Keratinocyte (primary cell): ENCODE measurements at regions not wholly inside any gene's neighbourhood (a gene's known extent, or its start where the extent isn't known, plus 50 kb on each side); places are given as distances from the start of the nearest gene placed in this dataset.

Experiments used
- DNase-seq: peaks from one replicate; pipeline ENCODE4 v3.0.0-alpha.2; 2011; ENCODE audit warnings: low read depth, missing footprints, low spot score
- FAIRE-seq: peaks from 2 replicates; lab custom pipeline; 2011; peaks lifted over from hg19 to GRCh38; lab: Jason Lieb, UNC
- H2AFZ ChIP-seq: 2 replicates; pipeline ENCODE4 v1.6.0; 2012; ENCODE audit warnings: low read length, control low read depth, inconsistent platforms; ENCODE audit not compliant: control insufficient read depth
- H3K27ac ChIP-seq: 2 replicates; pipeline ENCODE4 v1.5.1; 2011; ENCODE audit warnings: low read length; ENCODE audit not compliant: control insufficient read depth, insufficient read depth
- H3K27me3 ChIP-seq: 3 replicates; pipeline ENCODE4 v1.6.0; 2011; ENCODE audit warnings: low read length; ENCODE audit not compliant: control insufficient read depth, insufficient read depth; ENCODE audit errors: extremely low read depth
- H3K36me3 ChIP-seq, 2 experiments: 2 replicates in 1 of 2; 3 replicates in 1 of 2; pipeline ENCODE4 v1.5.1; 2011; ENCODE audit warnings: low read length in 2 of 2, mild to moderate bottlenecking in 1 of 2; ENCODE audit not compliant: control insufficient read depth in 2 of 2, insufficient read depth in 2 of 2; ENCODE audit errors: extremely low read depth in 1 of 2
- H3K4me1 ChIP-seq: 3 replicates; pipeline ENCODE4 v1.5.1; 2011; ENCODE audit warnings: low read length; ENCODE audit not compliant: control insufficient read depth, insufficient read depth; ENCODE audit errors: extremely low read depth
- H3K4me2 ChIP-seq: 3 replicates; pipeline ENCODE4 v1.6.0; 2011; ENCODE audit warnings: low read depth, low read length; ENCODE audit not compliant: control insufficient read depth, insufficient read depth; ENCODE audit errors: extremely low read depth
- H3K4me3 ChIP-seq, 3 experiments: fragments of 200-600 bp in 1 of 3; sonication (generic) in 1 of 3; 2 replicates in 2 of 3; 3 replicates in 1 of 3; pipeline ENCODE4 v1.5.1; 2011 to 2016; ENCODE audit warnings: low read length in 3 of 3, mild to moderate bottlenecking in 3 of 3, control low read depth in 2 of 3, inconsistent platforms in 1 of 3, low read depth in 1 of 3, mixed read lengths in 1 of 3, mixed run types in 1 of 3, moderate library complexity in 1 of 3; ENCODE audit not compliant: control insufficient read depth in 2 of 3, insufficient read depth in 2 of 3; ENCODE audit errors: extremely low read depth in 1 of 3
- H3K79me2 ChIP-seq: 2 replicates; pipeline ENCODE4 v1.6.0; 2012; ENCODE audit warnings: low read length; ENCODE audit not compliant: control insufficient read depth, insufficient read depth
- H3K9ac ChIP-seq: 3 replicates; pipeline ENCODE4 v1.6.0; 2011; ENCODE audit warnings: low read length; ENCODE audit not compliant: control insufficient read depth, insufficient read depth; ENCODE audit errors: extremely low read depth
- H3K9me1 ChIP-seq: 3 replicates; pipeline ENCODE4 v1.6.0; 2011; ENCODE audit warnings: low read length; ENCODE audit not compliant: control insufficient read depth, insufficient read depth; ENCODE audit errors: extremely low read depth
- H3K9me3 ChIP-seq: 2 replicates; pipeline ENCODE4 v1.5.1; 2012; ENCODE audit warnings: low read depth, low read length; ENCODE audit not compliant: control insufficient read depth
- H4K20me1 ChIP-seq: 3 replicates; pipeline ENCODE4 v1.6.0; 2011; ENCODE audit warnings: low read length; ENCODE audit not compliant: control insufficient read depth, insufficient read depth; ENCODE audit errors: extremely low read depth
- EZH2 ChIP-seq: IDR thresholded peaks from one replicate; pipeline ENCODE4 v1.6.1; 2012; ENCODE audit warnings: inconsistent platforms, mild to moderate bottlenecking, low read length, moderate library complexity
- dilution Hi-C: fragments of 300-500 bp; cut with MboI; formaldehyde crosslinking; loops from one replicate; pipeline ENCODE4 v1.7.0; 2020; ENCODE audit warnings: low sequenced_read_pairs; ENCODE audit not compliant: extremely low pct_ligation_motif_present
- TF ChIP-seq, protein P1 (sequence below), 3 experiments: IDR thresholded peaks in 1 of 3; conservative IDR thresholded peaks in 1 of 3; optimal IDR thresholded peaks in 1 of 3; 2 replicates in 2 of 3; 3 replicates in 1 of 3; pipeline versions ENCODE3 to v1.5.1; 2011; ENCODE audit warnings: low read length in 3 of 3, mild to moderate bottlenecking in 3 of 3, moderate library complexity in 2 of 3, control low read depth in 1 of 3, inconsistent platforms in 1 of 3; ENCODE audit not compliant: insufficient read depth in 2 of 3; ENCODE audit errors: extremely low read depth in 1 of 3

DNA sequence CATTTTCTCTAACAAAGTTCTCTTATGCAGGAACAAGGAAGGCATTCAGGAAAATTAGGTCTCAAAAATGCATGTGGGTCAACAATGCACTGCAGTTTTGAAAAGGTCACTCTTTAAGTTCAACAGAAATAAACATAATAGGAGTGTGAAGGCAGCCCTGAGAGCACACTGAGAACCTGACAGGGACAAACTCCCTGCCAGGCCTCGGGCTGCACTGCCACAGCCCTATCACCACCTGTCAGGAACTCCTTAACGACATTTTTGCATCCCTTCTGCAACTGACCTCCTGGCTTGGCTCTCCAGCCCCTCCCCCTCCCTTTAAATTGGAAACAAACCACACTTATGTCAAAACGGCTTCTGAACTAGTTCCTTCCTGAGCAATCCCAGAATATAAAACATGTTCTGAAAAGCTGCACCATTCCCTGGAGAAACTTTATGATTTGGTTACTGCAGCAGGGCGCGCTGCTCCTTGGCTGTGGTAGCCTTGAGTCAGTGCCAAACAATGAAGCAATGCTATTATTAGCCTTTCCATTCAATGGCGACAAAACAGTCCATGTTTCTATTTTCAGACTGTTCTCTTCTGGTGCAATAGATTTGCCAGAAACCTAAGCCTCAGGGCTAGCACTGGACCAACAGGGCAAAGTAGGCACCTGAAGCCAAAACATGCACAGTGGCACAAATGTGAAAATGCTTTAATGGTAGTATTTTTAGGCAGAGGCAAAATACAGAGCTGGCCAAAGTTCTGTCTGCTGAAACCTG is 160.1 kb upstream of the ZNF608 start:
- FAIRE-seq (peak; percentile 34), DNase-seq (no peak)
- H3K27ac ChIP-seq: no peak overlapping the region
- no peak overlapping the region for H3K4me2 ChIP-seq
- H3K9me1 ChIP-seq: no peaks in the 10 kb centered on the region
- no peaks in the 10 kb centered on the region for H4K20me1 ChIP-seq
- no peak overlapping the region for H3K9ac ChIP-seq
- TF ChIP-seq EZH2: no peak
- TF ChIP-seq, protein P1, sequence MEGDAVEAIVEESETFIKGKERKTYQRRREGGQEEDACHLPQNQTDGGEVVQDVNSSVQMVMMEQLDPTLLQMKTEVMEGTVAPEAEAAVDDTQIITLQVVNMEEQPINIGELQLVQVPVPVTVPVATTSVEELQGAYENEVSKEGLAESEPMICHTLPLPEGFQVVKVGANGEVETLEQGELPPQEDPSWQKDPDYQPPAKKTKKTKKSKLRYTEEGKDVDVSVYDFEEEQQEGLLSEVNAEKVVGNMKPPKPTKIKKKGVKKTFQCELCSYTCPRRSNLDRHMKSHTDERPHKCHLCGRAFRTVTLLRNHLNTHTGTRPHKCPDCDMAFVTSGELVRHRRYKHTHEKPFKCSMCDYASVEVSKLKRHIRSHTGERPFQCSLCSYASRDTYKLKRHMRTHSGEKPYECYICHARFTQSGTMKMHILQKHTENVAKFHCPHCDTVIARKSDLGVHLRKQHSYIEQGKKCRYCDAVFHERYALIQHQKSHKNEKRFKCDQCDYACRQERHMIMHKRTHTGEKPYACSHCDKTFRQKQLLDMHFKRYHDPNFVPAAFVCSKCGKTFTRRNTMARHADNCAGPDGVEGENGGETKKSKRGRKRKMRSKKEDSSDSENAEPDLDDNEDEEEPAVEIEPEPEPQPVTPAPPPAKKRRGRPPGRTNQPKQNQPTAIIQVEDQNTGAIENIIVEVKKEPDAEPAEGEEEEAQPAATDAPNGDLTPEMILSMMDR (optimal IDR thresholded peaks at IDR 0.05 in 1 of 3, IDR thresholded peaks at IDR 0.05 in 1 of 3, conservative IDR thresholded peaks at IDR 0.05 in 1 of 3; ENCODE audit: extremely low read depth in 1 of 3, insufficient read depth in 2 of 3, low read length in 3 of 3): peak in 1 of 3 experiments; percentile 25
- H3K4me1 ChIP-seq: peaks cover 3% of the 10 kb centered on the region
- H2AFZ ChIP-seq: no peak overlapping the region
- no peaks in the 10 kb centered on the region for H3K9me3 ChIP-seq
- H3K27me3 ChIP-seq: no peaks in the 10 kb centered on the region
- no peaks in the 10 kb centered on the region for H3K36me3 ChIP-seq
- no peak overlapping the region for H3K4me3 ChIP-seq
- no peaks in the 10 kb centered on the region for H3K79me2 ChIP-seq
- dilution Hi-C loops: no loop called here

DNA sequence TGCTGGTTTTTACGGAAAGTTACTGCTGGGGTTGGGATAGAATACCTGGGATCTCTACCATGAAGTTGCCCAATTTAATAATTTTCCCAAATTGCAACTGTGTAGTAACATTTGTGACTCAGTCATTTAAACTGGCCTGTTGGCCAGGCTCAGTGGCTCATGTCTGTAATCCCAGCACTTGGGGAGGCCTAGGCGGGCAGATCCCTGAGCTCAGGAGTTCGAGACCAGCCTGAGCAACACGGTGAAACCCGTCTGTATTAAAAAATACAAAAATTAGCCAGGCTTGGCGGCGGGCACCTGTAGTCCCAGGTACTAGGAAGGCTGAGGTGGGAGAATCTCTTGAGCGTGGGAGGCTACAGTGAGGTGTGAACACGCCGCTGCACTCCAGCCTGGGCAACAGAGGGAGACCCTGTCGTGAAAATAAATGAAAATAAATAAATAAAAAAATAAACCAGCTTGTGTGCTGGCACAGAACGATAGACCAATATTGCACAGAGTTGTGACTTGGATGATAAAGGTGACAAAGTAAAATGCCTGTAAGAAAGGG is 160.7 kb upstream of the ZNF608 start:
- Histone ChIP-seq H2AFZ (no peak overlapping the region), H3K9ac (no peak overlapping the region), H3K4me3 (no peak overlapping the region), H3K27ac (no peak overlapping the region), H3K9me1 (no peaks in the 10 kb centered on the region), H3K27me3 (no peaks in the 10 kb centered on the region), H3K9me3 (no peaks in the 10 kb centered on the region), H3K4me2 (no peak overlapping the region), H3K36me3 (no peaks in the 10 kb centered on the region), H4K20me1 (no peaks in the 10 kb centered on the region), H3K79me2 (no peaks in the 10 kb centered on the region), H3K4me1 (peaks cover 3% of the 10 kb centered on the region)
- FAIRE-seq (no peak), DNase-seq (no peak)
- dilution Hi-C loops: no loop called here
- TF ChIP-seq EZH2: no peak
- TF ChIP-seq, protein P1 (optimal IDR thresholded peaks at IDR 0.05 in 1 of 3, IDR thresholded peaks at IDR 0.05 in 1 of 3, conservative IDR thresholded peaks at IDR 0.05 in 1 of 3; ENCODE audit: extremely low read depth in 1 of 3, insufficient read depth in 2 of 3, low read length in 3 of 3): no peak
